HG02759 (cell line): ENCODE measurements at regions not wholly inside any gene's neighbourhood (a gene's known extent, or its start where the extent isn't known, plus 50 kb on each side); places are given as distances from the start of the nearest gene placed in this dataset.

ENCODE experiments used
- ATAC-seq: cut with Tn5 transposase; IDR thresholded peaks from one replicate; pipeline ENCODE4 v1.9.1; 2021; ENCODE audit warnings: mild to moderate bottlenecking, moderate library complexity; ENCODE audit not compliant: unreplicated experiment

DNA sequence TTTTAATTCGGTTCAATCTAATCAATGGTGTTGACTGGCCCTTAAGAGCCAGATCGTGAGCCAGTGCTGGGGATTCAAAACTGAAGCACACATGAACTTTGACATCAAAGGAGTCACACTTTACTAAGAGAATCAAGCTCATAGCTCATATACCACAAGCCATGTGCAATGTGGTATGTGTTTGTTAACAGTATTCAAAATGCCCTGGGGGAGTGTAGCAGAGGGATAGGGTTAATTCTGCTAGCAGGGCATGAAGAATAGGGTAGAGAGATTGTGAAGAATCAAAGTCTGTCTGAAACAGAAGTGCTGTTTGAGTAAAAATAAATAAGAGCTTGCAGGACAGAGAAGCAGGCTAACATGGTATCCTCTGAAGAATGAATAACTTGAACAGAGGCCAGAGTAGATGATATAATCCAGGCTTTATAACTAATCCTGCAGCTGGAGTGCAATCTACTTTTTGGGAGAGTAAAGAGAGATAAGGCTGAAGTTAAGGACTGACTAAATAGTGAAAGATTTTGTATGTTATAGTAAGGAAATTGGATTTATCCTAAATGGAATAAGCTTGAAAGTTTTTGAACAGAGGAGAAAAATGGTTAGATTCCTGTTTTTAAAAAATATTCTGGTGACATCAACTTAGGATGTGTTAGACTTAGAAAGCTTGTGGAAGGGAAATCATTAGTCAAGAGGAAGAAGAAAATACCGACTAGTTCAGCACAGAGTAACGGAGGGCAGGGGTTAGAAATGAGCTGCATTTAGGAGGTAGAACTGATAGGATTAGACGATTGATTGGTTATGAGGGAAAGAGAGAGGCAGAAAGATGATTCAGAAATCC, 292.0 kb downstream of the NFKBIZ start:
- no peak for ATAC-seq

DNA sequence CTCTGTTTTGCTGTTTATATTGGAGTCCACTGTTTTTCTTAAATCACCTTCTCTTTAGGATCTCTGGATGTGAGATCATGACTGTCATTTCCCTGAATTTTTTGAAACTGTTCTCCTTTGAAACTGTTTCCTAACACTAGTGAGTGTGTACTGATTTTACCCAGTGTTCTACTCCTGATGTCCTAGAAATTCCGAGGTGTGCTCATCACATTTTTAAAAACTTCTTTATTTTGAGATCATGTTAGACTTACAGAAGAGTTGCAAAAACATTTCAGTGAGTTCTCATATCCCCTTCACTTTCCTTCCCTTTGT, 292.6 kb downstream of the NFKBIZ start:
- ATAC-seq = no peak

DNA sequence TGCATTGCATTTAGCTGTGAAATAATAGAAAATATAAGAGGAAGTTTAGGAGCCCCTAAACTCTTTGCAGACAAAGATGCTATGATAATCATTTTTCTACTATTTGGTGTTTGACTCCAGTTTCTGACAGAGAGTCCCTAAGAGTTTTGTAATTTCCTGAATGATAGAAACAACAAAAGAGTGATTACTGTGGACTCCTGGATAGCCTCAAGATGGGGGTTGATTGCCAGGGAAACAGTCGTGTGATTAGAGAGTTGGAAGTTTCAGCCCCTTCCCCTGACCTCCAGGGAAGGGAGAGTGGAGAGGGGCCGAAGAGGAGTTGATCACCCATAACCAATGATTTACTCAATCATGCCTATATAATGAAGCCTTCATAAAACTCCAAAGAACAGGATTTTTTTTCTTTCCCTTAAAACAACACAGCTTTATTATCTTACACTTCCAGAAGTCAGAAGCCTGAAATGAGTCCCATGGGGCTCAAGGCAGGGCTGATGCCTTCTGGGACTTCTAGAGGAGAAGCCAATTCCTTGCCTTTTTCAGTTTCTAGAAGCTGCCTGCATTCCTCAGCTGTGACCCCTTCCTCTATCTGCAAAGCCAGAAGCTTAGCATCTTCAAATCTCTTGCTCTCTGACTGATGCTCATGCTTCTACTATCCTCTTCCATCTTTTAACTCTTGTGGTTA, 292.3 kb upstream of the ZPLD1 start:
- ATAC-seq = no peak

DNA sequence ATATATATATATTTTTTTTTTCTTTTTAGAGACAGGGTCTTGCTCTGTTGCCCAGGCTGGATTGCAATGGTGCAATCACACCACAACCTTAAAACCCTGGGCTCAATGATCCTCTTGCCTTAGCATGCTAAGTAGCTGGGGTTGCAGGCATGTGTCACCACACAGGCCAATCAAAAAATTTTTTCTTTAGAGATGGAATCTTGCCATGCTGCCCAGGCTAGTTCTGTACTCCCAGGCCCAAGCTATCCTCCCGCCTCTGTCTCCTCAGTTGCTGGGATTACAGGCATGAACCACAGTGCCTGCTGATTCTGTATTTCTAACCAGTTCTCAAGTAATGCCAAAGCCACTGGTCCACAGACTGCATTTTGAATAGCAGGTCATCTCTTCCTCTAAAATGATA, 291.3 kb upstream of the ZPLD1 start:
- ATAC-seq = no peak

DNA sequence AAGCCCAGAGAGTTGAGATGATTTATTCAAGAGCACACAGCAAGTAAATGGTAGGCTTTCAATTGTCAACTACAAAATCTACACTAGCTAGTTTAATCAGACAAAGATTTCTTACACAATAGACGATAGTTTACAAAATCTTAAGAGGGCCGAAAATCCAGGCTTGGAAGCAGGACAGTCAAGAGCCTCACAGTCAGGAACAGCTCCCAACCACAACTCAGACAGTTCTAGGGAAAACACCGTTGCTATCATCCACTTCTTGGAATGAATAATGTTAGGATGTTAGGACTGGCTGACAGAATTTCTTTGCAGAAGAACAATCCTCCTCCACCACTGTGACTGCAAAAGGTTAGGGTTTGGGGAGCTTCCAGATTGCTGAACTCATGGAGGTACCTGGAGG, 290.8 kb upstream of the ZPLD1 start:
- no peak for ATAC-seq

DNA sequence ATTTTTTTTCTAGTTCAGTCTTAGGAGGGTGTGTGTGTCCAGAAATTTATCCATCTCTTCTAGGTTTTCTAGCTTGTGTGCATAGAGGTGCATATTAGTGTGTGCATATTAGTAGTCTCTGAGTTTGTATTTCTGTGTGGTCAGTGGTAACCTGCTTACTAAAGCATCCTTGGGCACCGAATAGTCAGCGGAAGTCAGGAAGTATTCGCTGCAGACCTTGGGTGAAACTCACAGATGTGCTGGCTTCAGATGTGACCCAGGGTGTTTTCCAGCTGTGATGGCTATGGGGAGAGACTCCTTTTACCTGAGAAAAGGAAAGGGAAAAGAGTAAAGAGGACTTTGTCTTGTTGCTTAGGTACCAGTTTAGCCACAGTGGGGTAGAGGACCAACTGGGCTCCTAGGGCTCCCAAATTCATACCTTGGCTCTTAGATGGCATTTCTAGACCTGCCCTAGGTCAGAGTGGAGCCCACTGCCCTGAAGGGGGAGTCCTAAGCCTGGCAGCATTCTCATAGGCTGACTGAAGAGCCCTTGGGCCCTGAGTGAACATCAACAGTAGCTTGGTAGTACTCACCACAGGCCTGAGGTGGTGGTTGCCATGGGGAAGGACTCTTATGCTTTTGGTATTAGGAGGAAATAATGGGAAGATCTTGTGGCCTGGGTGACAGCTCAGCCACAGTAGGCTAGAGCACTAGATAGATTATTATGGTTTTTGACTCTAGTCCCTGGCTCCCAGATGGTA, 286.0 kb upstream of the ZPLD1 start:
- no peak for ATAC-seq

DNA sequence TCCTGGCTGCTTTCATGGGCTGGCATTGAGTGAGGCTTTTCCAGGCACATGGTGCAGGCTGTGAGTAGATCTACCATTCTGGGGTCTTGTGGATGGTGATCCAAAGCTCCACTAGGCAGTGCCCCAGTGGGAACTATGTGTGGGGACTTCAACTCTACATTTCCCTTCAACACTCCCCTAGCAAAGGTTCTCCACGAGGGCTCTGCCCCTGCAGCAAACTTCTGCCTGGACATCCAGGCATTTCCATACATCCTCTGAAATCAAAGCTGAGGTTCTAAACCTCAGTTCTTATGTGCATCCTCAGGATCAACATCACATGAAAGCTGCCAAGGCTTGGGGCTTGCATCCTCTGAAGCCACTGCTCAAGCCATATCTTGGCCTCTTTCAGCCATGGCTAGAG, 282.9 kb upstream of the ZPLD1 start:
- no peak for ATAC-seq

DNA sequence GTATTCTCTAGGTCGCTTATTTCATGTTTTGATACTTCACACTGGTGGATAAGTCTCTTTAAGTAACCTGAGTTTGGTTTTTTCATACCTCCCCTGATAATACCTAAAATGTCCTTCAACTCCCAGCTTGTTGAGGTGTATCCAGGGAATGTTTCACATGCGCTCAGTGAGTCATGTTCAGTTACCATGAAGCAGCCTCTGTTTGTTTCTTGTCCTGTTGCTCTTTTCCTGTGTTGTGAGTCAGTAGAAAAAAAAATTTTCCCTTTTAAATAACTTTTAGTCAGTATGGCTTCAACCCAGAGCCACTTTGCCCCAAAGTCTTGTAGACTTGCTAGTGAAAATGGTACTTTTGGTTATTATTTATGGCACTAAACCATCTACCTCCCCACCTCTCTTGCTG, 278.4 kb upstream of the ZPLD1 start:
- no peak for ATAC-seq

DNA sequence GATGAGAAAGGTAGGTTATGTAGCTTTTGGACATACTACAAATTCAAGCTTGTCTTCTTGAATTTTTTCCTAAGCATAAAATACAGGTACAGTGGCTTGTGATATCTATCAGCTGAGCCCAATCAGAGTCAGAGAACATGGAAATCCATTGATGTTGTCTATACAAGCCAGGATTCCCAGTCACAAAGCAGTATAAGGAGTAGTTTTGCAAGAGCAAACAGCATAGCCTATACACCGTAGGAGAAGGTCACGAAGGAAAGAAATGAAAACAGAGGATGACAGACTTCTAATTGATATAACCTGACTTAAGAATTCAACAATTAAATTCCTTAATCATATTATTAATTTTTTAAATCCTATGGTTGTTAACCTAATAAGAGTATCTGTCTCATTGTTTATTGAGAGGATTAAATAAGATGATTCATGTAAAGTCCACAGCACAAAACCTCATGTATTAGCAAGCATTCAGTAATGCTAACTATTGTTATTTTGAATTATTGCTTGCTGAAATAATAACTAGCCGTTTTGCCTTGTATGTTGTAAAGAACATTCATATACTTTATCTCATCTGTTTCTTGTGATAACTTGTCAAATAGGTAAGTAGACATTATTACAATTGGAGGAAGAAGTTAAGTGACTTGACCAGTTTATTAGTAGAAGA, 276.6 kb upstream of the ZPLD1 start:
- no peak for ATAC-seq

DNA sequence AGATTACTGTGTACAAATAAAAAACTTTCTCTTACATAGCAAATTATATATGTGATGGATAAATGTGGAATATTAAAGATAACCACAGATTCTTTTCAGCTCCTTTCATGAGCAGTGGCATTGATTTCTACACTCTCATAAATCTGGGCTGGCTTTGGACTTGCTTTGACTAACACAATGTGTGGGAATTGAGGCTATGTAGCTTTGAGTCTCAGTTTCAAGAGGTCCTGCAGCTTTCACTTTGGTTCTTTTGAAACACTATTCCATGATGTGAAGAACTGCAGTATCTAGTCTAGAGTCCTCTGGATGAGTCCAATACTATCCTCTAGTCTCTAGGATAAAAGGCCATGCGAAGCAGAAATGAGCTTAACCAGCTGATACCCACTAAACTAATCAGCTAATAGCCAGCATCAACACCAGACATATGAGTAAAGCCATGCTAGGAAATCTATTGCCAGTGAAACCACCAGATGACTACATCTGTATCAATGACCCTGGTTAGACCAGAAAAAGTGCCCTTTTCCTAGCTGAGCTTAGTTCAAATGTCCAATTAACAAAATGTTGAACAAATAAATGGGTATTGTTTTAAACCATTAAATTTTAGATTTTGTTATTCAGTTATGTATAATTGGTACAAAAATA, 274.9 kb upstream of the ZPLD1 start:
- ATAC-seq = peak; percentile 43

DNA sequence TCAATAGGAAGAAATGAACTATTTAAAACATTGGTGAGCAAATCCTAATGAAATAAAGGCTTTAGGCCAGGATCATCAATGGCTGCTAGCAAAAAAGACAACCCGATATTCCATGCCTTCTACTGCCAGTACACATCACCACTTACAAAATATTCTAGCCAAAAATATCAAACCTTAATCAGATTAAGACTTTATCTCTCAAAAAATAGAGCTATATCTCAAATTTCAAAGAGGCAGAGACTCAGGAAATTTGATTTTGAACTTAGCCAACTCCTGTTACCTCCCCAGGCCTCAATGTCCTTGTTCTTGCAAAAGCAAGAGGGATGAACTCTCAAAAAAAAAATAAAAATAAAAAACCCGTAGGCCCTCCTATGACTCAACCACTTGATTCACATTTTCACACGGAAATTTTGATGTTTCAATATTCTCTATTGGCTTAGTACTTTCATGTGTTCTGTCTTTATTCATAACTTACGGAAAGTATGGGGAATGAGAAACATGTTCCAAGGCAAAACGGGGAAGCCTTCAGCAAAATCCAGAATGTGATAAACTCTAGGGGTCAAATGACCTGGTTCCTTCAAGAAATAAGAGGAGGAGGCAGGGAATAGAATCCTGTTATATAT, 273.3 kb upstream of the ZPLD1 start:
- no peak for ATAC-seq

DNA sequence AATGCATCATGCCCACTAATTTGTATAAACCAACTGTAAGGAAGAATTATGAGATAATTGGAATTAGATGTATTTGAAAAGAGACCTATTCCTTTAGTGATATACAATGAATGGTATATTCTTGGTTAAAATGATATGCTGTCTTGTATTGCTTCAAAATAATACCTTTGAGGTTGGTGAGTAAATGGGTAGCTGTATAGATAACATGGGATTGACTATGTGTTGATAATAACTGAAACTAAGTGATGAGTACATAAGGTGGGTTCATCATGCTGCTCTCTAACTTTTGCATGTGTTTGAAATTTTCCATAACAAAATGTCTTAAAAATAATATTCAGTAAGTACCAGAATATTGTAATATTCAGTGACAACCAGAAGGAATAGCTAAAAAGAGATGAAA, 272.6 kb upstream of the ZPLD1 start:
- ATAC-seq = no peak

DNA sequence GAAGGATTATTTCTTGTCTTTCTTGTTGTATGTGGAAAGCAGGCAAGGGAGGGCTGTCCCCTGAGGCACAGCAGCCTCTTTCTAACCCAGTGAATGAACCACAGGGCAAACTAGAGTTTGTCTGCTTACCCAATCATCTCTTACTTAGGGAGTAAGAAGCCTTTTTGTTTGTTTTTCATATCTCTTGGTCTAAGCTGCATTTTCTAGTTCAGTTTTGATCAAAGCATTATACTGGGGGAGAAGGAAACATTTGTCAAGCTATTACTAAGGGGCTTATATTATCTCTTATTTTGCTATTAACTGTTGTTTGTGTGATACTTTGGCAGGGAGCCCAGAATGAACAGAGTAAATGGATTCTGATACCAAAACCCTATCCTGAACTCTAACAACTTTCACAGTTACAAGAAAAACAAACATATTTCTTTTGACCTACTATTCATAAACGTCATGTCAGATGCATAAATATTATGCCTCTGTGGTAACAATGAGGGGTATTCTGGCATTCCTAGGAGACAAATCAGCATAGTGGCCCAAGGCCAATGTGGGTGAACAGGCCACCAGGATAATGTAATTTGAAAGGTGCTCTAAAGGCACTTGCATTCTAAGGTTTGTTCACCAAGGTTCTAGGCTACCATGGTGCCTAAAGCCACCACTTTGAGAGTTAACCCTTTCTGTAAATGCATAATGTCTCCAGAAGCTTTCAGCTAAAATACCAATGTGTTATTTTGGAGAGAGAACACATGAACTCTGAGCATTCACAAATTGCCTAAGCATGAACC, 271.6 kb upstream of the ZPLD1 start:
- ATAC-seq = no peak

DNA sequence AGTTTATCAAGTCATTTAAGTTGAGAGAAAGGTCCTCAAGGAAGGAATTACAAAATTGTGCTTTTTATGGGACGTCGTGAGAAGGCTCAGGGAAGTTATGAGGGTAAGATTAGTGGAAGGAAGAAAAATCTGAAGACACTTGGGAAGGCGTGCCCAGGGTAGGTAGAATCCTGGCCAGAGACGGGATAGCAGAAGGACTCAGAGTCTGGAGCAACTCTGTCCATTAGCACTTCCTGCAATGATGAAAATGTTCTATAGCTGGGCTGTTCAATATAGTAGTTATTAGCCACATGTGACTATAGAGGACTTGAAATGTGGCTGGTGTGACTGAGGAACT, 271.0 kb upstream of the ZPLD1 start:
- no peak for ATAC-seq

DNA sequence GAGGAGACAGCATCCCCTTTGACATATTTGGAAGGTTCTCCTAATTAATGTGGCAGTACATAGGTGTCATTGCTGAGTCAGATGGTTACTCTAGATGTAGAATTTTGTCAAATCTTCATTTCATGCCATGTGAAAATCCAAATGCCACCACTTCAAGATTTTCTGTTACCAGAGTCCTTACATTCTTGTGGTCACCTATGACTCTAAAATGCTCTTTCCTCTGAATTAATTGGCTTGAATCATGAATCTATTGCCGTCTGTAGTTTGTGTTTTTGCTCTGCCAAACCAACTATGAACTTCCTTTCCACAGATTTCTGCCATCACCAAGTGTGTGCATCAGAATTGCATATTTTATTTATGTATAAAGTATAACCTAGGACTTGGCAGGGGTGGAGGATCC, 269.4 kb upstream of the ZPLD1 start:
- no peak for ATAC-seq

DNA sequence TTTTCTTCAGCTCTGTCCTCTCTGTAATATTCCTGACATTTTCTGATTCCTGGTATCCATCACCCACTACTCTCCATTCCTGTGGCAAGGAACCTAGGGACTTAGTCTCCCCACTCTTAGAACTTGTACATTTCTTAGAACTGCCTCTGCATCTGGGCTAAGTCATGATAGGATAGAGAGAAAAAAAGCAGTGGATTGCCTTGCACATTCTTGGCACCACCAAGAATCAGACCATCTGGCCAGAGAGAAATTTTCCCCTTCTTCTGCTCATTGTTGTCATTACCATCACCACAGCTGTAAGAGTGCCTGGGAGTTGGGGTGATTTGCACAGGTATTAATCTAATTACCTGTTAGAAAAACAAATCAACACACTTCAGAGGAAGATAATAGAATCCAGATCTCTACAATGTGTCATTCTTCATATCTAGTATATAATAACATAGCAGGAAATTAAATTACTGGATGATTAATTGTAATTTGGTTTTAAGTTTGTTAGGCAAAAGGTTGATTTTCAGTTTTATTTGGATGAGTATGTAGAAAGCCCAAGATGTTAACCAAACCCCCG, 264.8 kb upstream of the ZPLD1 start:
- ATAC-seq = no peak

DNA sequence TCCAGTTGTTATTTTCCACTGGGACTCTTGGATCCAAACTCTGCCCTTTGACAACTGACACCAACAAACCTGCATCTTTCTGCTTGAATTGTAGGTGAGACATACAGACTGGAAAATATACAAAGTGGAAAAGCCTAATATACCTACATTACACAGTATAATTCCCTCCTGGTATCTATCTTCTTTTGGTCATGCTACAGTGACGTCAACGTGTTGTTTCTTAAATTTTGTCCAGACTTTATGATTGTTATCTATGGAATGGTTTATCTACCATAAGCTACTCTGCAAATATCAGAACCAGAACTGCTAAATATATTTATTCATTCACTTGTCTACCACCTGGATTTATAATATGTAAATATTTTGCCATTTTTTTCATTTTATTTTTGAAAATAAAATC, 264.3 kb upstream of the ZPLD1 start:
- no peak for ATAC-seq

DNA sequence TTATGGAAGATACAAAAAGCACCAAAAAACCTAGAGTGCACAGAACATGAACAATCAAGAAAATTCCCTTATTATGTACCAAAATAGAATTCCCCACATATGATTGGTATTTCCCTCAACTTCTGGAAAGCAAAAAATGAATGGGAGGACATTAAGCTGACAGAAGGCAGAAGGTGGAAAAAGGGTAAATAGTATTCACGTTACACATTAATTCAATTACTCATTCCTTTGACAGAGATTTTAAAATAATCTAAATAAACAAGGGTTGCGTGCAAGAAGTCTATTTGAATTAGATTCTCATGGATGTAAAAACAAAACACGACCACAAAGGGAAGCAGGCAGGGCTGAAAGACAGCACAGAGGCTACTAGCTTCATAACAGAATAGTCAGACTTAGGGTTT, 260.5 kb upstream of the ZPLD1 start:
- no peak for ATAC-seq

DNA sequence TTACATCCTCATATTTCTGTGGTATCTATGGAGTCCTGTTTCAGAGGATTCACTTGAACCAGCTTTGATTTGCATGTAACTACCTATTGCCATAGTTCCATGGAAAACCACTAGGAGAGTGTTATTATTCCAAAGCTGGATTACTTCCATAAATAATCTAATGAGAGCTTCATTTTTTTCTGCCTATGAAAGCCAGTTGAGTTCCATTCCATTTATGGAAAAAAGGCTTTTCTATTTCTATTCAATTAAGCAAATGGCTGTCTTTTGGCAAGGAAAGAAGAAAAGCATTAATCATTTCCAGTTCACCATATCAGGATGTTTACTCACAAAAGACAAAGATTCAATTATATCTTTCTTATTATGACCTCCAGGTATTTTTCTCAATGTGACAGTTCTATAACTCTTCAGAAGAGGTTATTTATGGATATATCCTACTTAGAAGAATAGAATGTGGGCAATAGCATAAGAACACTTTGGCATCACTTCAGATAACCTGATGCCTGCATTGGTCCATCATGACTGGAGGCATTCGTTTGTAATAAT, 259.9 kb upstream of the ZPLD1 start:
- ATAC-seq = no peak
